HepG2 (cell line): ENCODE measurements at regions not wholly inside any gene's neighbourhood (a gene's known extent, or its start where the extent isn't known, plus 50 kb on each side); places are given as distances from the start of the nearest gene placed in this dataset.

ENCODE experiments used
- ATAC-seq: fragments of 200-7000 bp; cut with Tn5 transposase; 3 replicates; pipeline ENCODE4 v1.9.1; 2020; ENCODE audit warnings: mild to moderate bottlenecking, moderate library complexity
- BruUV-seq: library from RNA; stranded (reverse); fragments of 400-500 nt; replicated peaks from 2 replicates; lab custom pipeline; 2021; lab: Mats Ljungman, UMichigan
- CTCF ChIA-PET: fragments of 300-600 bp; formaldehyde crosslinking; extraction: SDS; loops from one replicate; lab custom pipeline; 2021; ENCODE audit warnings: low total read pairs, inconsistent platforms, low intra/inter-chr PET ratio; lab: Yijun Ruan, JAX
- POLR2A ChIA-PET: fragments of 350-600 bp; sonication (Branson Sonifier 250); formaldehyde crosslinking; loops from one replicate; lab custom pipeline; 2020; ENCODE audit warnings: antibody characterized with exemption, inconsistent platforms; lab: Yijun Ruan, JAX
- DNase-seq: peaks from one replicate; pipeline ENCODE4 v3.0.0-alpha.2; 2015; ENCODE audit warnings: low spot score
- FAIRE-seq: peaks from 3 replicates; lab custom pipeline; 2011; peaks lifted over from hg19 to GRCh38; lab: Jason Lieb, UNC
- H2AFZ ChIP-seq: one replicate; pipeline ENCODE4 v1.6.1; 2011; ENCODE audit warnings: low read length, inconsistent platforms
- H3K27ac ChIP-seq: fragments of 300-600 bp; 3 replicates; pipeline ENCODE4 v1.8.0; 2011; ENCODE audit warnings: mixed run types, mild to moderate bottlenecking, mixed read lengths, low read length, inconsistent platforms; ENCODE audit not compliant: insufficient read depth; ENCODE audit errors: extremely low read length
- H3K27me3 ChIP-seq, 2 experiments: fragments of 200-600 bp in 1 of 2; 2 replicates in 1 of 2; 3 replicates in 1 of 2; pipeline versions ENCODE4 v1.6.0 to v1.8.0; 2011; ENCODE audit warnings: low read length in 2 of 2, mild to moderate bottlenecking in 2 of 2, moderate library complexity in 2 of 2, inconsistent platforms in 1 of 2; ENCODE audit not compliant: insufficient read depth in 2 of 2, control insufficient read depth in 1 of 2
- H3K36me3 ChIP-seq, 2 experiments: fragments of 200-600 bp in 1 of 2; replicated peaks in 1 of 2; 2 replicates in 1 of 2; 3 replicates in 1 of 2; pipeline versions ENCODE4 v1.5.1 to v1.8.0; 2011; ENCODE audit warnings: low read length in 2 of 2, inconsistent platforms in 1 of 2; ENCODE audit not compliant: insufficient read depth in 2 of 2, control insufficient read depth in 1 of 2
- H3K4me1 ChIP-seq: 2 replicates; pipeline ENCODE4 v1.5.1; 2012; ENCODE audit warnings: low read length, inconsistent platforms; ENCODE audit not compliant: insufficient read depth
- H3K4me2 ChIP-seq: 2 replicates; pipeline ENCODE4 v1.6.0; 2011; ENCODE audit warnings: low read depth, low read length, inconsistent platforms
- H3K4me3 ChIP-seq, 3 experiments: fragments of 200-600 bp in 1 of 3; sonication (generic), shearing (Covaris generic) in 1 of 3; replicated peaks in 1 of 3; 2 replicates each; pipeline ENCODE4 v1.5.1; 2011 to 2016; ENCODE audit warnings: low read length in 3 of 3, inconsistent platforms in 2 of 3, low read depth in 2 of 3, mild to moderate bottlenecking in 2 of 3, control low read depth in 1 of 3, mixed read lengths in 1 of 3; ENCODE audit not compliant: insufficient read depth in 1 of 3
- H3K79me2 ChIP-seq: one replicate; pipeline ENCODE4 v1.6.1; 2011; ENCODE audit warnings: low read length, inconsistent platforms; ENCODE audit not compliant: insufficient read depth
- H3K9ac ChIP-seq: 2 replicates; pipeline ENCODE4 v1.6.0; 2011; ENCODE audit warnings: mild to moderate bottlenecking, low read depth, low read length, inconsistent platforms; ENCODE audit not compliant: insufficient read depth
- H3K9me3 ChIP-seq: 2 replicates; pipeline ENCODE4 v1.5.1; 2012; ENCODE audit warnings: mild to moderate bottlenecking, low read length
- H4K20me1 ChIP-seq: 2 replicates; pipeline ENCODE4 v1.6.0; 2011; ENCODE audit warnings: inconsistent platforms, mild to moderate bottlenecking, low read length, moderate library complexity; ENCODE audit not compliant: insufficient read depth
- CENPX ChIP-seq: sonication (generic); formaldehyde crosslinking; IDR thresholded peaks from 2 replicates; pipeline ENCODE4 v1.9.0; 2021; ENCODE audit warnings: mild to moderate bottlenecking, missing genetic modification reagents, moderate library complexity
- GTF3A ChIP-seq: sonication (generic); formaldehyde crosslinking; conservative IDR thresholded peaks from 2 replicates; pipeline ENCODE4 v1.4.0; 2020; ENCODE audit warnings: mild to moderate bottlenecking, missing genetic modification reagents
- KDM1A ChIP-seq: IDR thresholded peaks from 2 replicates; pipeline ENCODE4 v1.6.1; 2016; ENCODE audit warnings: missing compliant biosample characterization
- MEF2D ChIP-seq: sonication (generic); formaldehyde crosslinking; IDR thresholded peaks from 2 replicates; pipeline ENCODE4 v1.5.1; 2020; ENCODE audit warnings: mild to moderate bottlenecking, missing genetic modification reagents
- RBM39 ChIP-seq: fragments of 200-400 bp; formaldehyde crosslinking; IDR thresholded peaks from one replicate; pipeline ENCODE4 v1.6.1; 2018; ENCODE audit warnings: antibody characterized with exemption, mild to moderate bottlenecking, low read depth, low read length; ENCODE audit not compliant: poor library complexity, severe bottlenecking
- ZFP36 ChIP-seq: fragments of 150-350 bp; IDR thresholded peaks from 2 replicates; pipeline ENCODE4 v1.6.1; 2018; ENCODE audit warnings: borderline replicate concordance, low read length, low read depth; ENCODE audit not compliant: partially characterized antibody
- ZFP90 ChIP-seq: sonication (generic); formaldehyde crosslinking; IDR thresholded peaks from 2 replicates; pipeline ENCODE4 v1.8.0; 2022; ENCODE audit warnings: missing genetic modification reagents, mild to moderate bottlenecking, inconsistent platforms, borderline replicate concordance
- WGBS: methylation state at CpG from one replicate; pipeline ENCODE4 v1.1.6; 2017; ENCODE audit warnings: low lambda C conversion rate; 5-methylcytosine and 5-hydroxymethylcytosine counted together
- in situ Hi-C: cut with HindIII; loops from 2 replicates; pipeline ENCODE4 v1.10.0; 2017; ENCODE audit warnings: low pct_unique_long_range_greater_than_20kb; ENCODE audit not compliant: extremely low pct_ligation_motif_present
- intact Hi-C: fragments of 100-400 bp; cut with micrococcal nuclease; formaldehyde crosslinking; loops from one replicate; pipeline ENCODE4 v1.10.0; 2022; ENCODE audit not compliant: unreplicated experiment
- TF ChIP-seq, protein P1 (sequence below): sonication (generic); formaldehyde crosslinking; IDR thresholded peaks from 2 replicates; pipeline ENCODE4 v1.9.0; 2021; ENCODE audit warnings: mild to moderate bottlenecking, missing genetic modification reagents

DNA sequence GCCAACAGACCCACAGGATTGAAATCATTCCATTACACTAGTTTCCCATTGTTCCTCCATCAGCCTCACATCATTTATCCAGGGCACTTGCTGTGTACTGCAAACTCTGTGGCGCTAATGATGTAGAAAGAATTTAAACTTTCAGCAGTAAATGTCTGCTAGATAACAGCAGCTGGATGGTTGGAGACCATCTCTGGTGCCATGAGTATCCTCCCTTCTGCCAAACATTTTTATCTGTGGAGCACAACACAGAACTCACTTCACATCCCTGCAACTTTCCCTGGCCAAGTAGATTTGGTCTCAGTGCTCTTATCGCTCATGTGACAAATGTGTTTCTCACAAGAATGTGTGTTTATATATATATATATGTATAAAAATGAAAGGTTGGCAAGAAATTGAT lies 481.9 kb downstream of the FGF9 start:
- Histone ChIP-seq H3K27me3 (no peaks in the 10 kb centered on the region), H3K9ac (no peak overlapping the region), H3K4me2 (no peak overlapping the region), H4K20me1 (no peaks in the 10 kb centered on the region), H3K4me3 (no peak overlapping the region), H3K9me3 (no peaks in the 10 kb centered on the region), H3K79me2 (no peaks in the 10 kb centered on the region), H3K4me1 (no peaks in the 10 kb centered on the region), H3K27ac (no peak overlapping the region), H2AFZ (no peak overlapping the region), H3K36me3 (no peaks in the 10 kb centered on the region)
- ChIA-PET CTCF (no interaction called here), POLR2A (no interaction called here)
- no TSS peak for BruUV-seq
- no peak for DNase-seq
- intact Hi-C loops (no loop called here), in situ Hi-C loops (no loop called here)
- ATAC-seq: no peak
- 65% methylated on average over 2 of the region's 2 CpGs for WGBS
- no peak for FAIRE-seq
- TF ChIP-seq MEF2D (CRISPR knock-in tag) (no peak), CENPX (CRISPR knock-in tag) (no peak), ZFP36 (no peak), KDM1A (CRISPR knock-in tag) (no peak), RBM39 (no peak), GTF3A (no peak), ZFP90 (CRISPR knock-in tag) (no peak)
- TF ChIP-seq, protein P1, sequence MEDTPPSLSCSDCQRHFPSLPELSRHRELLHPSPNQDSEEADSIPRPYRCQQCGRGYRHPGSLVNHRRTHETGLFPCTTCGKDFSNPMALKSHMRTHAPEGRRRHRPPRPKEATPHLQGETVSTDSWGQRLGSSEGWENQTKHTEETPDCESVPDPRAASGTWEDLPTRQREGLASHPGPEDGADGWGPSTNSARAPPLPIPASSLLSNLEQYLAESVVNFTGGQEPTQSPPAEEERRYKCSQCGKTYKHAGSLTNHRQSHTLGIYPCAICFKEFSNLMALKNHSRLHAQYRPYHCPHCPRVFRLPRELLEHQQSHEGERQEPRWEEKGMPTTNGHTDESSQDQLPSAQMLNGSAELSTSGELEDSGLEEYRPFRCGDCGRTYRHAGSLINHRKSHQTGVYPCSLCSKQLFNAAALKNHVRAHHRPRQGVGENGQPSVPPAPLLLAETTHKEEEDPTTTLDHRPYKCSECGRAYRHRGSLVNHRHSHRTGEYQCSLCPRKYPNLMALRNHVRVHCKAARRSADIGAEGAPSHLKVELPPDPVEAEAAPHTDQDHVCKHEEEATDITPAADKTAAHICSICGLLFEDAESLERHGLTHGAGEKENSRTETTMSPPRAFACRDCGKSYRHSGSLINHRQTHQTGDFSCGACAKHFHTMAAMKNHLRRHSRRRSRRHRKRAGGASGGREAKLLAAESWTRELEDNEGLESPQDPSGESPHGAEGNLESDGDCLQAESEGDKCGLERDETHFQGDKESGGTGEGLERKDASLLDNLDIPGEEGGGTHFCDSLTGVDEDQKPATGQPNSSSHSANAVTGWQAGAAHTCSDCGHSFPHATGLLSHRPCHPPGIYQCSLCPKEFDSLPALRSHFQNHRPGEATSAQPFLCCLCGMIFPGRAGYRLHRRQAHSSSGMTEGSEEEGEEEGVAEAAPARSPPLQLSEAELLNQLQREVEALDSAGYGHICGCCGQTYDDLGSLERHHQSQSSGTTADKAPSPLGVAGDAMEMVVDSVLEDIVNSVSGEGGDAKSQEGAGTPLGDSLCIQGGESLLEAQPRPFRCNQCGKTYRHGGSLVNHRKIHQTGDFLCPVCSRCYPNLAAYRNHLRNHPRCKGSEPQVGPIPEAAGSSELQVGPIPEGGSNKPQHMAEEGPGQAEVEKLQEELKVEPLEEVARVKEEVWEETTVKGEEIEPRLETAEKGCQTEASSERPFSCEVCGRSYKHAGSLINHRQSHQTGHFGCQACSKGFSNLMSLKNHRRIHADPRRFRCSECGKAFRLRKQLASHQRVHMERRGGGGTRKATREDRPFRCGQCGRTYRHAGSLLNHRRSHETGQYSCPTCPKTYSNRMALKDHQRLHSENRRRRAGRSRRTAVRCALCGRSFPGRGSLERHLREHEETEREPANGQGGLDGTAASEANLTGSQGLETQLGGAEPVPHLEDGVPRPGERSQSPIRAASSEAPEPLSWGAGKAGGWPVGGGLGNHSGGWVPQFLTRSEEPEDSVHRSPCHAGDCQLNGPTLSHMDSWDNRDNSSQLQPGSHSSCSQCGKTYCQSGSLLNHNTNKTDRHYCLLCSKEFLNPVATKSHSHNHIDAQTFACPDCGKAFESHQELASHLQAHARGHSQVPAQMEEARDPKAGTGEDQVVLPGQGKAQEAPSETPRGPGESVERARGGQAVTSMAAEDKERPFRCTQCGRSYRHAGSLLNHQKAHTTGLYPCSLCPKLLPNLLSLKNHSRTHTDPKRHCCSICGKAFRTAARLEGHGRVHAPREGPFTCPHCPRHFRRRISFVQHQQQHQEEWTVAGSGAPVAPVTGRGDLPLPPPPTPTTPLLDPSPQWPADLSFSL (CRISPR knock-in tag): no peak
